ENCODE measurements at regions not wholly inside any gene's neighbourhood (a gene's known extent, or its start where the extent isn't known, plus 50 kb on each side); places are given as distances from the start of the nearest gene placed in this dataset.

DNA sequence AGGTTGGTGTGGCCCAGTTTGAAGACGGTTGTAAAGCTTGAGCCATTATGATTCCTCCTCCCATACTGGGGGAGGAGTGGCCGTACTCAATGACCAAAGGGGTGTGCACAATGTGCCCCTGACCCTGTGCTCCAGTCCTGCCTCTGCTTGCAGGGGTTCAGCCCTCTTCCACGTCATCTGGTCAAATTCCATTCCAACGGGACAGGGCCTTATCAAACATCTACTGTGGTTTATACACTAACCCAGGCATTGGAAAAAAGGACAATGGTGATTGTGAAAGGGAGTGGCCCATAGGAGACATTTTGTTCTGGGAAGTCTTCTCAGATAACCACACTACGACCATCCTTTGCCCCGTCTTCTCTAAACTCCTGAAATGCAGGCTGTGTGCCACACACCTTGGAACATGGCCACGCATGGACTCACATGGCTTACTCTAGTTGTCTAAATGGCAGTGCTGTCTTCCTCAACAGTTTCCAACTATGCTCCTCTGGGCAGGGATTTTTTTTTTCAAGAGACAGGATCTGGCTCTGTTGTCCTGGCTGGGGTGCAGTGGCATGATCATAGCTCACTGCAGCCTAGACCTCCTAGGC lies 103.0 kb downstream of the JCAD start:
- H3K4me3 ChIP-seq (replicated peaks; ENCODE audit: low read depth, low read length), result no peak overlapping the region
- TF ChIP-seq, protein P1, sequence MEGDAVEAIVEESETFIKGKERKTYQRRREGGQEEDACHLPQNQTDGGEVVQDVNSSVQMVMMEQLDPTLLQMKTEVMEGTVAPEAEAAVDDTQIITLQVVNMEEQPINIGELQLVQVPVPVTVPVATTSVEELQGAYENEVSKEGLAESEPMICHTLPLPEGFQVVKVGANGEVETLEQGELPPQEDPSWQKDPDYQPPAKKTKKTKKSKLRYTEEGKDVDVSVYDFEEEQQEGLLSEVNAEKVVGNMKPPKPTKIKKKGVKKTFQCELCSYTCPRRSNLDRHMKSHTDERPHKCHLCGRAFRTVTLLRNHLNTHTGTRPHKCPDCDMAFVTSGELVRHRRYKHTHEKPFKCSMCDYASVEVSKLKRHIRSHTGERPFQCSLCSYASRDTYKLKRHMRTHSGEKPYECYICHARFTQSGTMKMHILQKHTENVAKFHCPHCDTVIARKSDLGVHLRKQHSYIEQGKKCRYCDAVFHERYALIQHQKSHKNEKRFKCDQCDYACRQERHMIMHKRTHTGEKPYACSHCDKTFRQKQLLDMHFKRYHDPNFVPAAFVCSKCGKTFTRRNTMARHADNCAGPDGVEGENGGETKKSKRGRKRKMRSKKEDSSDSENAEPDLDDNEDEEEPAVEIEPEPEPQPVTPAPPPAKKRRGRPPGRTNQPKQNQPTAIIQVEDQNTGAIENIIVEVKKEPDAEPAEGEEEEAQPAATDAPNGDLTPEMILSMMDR (IDR thresholded peaks at IDR 0.05; ENCODE audit: low read length, missing control alignments), result no peak
- DNase-seq (ENCODE audit: low read depth), result peak; percentile 57

GRCh38 chr10:29955329-29955935 lies 104.0 kb downstream of the JCAD start:
- TF ChIP-seq, protein P1 (IDR thresholded peaks at IDR 0.05; ENCODE audit: low read length, missing control alignments), result no peak
- peak; percentile 50 for DNase-seq (ENCODE audit: low read depth)
- H3K4me3 ChIP-seq (replicated peaks; ENCODE audit: low read depth, low read length), result no peak overlapping the region

DNA sequence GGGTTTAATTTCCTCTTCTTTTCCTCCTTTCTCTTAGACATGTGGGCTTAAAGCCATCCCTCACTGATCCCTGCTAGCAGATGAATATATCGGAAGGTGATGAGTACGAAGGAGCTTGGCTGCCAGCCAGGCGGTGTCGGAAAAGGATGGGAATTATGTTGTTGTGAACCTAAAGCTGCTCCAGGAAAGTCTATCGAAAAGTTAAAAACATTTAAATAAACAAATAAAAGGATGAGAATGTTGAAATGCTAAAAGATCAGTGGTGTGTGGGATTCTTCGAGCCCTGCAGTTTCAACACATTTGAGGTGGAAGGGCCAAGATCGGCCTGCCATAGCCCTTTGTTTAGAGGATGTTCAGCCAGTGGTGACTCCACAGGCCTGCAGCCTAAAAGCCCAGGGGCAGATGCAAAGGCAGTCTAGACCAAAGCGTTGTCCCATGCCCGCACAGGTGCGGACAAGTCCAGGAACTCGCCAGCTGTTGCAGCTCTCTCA lies 107.9 kb downstream of the JCAD start:
- H3K4me3 ChIP-seq (replicated peaks; ENCODE audit: low read depth, low read length), result no peak overlapping the region
- TF ChIP-seq, protein P1 (IDR thresholded peaks at IDR 0.05; ENCODE audit: low read length, missing control alignments), result no peak
- DNase-seq (ENCODE audit: low read depth), result peak; percentile 90

DNA sequence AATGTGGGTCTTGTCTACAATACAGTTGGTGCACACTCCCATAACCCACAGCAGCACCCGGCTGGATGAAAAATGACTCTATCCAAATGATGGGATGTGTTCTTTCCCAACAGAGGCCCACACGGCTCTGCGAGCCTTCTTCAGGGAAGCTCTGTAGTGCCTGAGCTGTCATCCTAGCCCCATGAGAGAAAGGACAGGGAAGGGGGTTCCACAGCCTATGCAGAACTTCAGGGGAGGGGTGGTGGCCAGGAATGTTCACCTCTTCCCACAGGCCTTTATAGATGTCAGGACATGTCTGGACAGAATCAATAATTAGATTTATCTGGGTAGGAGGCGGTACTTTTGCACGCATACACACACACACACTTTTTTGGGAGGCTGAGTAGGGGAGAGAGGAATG lies 109.0 kb downstream of the JCAD start:
- no peak for DNase-seq (ENCODE audit: low read depth)
- TF ChIP-seq, protein P1 (IDR thresholded peaks at IDR 0.05; ENCODE audit: low read length, missing control alignments), result no peak

GRCh38 chr10:29949411-29950011 lies 109.9 kb downstream of the JCAD start:
- TF ChIP-seq, protein P1 (IDR thresholded peaks at IDR 0.05; ENCODE audit: low read length, missing control alignments), result no peak
- no peak overlapping the region for H3K4me3 ChIP-seq (replicated peaks; ENCODE audit: low read depth, low read length)
- DNase-seq (ENCODE audit: low read depth), result peak; percentile 94

More for the DNA sequence above, 109.0 kb downstream of the JCAD start:
- H3K4me3 ChIP-seq (replicated peaks; ENCODE audit: low read depth, low read length), result no peak overlapping the region

DNA sequence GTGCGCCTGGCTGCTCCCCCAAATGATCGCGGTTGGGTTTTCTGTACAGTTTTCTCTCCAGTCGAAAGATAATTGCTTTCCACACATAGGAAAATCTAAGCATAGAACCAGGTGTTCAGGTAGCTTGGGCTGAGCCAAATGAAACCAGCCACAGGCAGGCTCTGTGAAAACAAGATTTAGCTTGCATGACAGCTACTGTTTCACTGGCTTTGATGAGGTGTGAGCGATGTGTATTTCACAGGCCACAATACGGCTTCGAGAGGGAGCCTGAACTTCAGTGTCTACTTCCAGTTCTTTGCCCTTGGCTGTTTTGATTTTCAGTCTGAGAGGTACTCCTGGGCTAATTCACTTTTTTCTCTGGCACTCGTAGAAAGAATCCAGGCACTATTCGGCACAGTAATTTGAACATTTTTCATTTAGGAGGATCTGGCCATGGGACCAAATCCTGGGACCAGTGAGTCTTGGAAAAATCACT lies 110.5 kb downstream of the JCAD start:
- no peak overlapping the region for H3K4me3 ChIP-seq (replicated peaks; ENCODE audit: low read depth, low read length)
- no peak for DNase-seq (ENCODE audit: low read depth)
- TF ChIP-seq, protein P1 (IDR thresholded peaks at IDR 0.05; ENCODE audit: low read length, missing control alignments), result no peak

Measured in fibroblast of pulmonary artery (primary cell).